CD4-positive, CD25-positive, alpha-beta regulatory T cell (primary cell): ENCODE measurements at regions not wholly inside any gene's neighbourhood (a gene's known extent, or its start where the extent isn't known, plus 50 kb on each side); places are given as distances from the start of the nearest gene placed in this dataset.

Experiments used
- ATAC-seq, 2 donors: fragments of 150-1000 bp; cut with Tn5 transposase; one replicate each; pipeline ENCODE4 v1.10.0; 2021; ENCODE audit warnings: low read depth in 2 of 2, moderate number of reproducible peaks in 2 of 2, moderate library complexity in 1 of 2
- DNase-seq, 3 donors: peaks; one replicate each; pipeline versions ENCODE4 v3.0.0 to v3.0.0-alpha.2; 2012 to 2022; ENCODE audit warnings: mixed read lengths in 1 of 3
- H3K27ac ChIP-seq: one replicate; pipeline ENCODE4 v1.7.0; 2013; ENCODE audit warnings: mild to moderate bottlenecking, low read length; ENCODE audit not compliant: insufficient read depth, poor library complexity, severe bottlenecking
- H3K27me3 ChIP-seq: one replicate; pipeline ENCODE4 v1.7.0; 2013; ENCODE audit warnings: low read length; ENCODE audit not compliant: control insufficient read depth, insufficient read depth
- H3K36me3 ChIP-seq: one replicate; pipeline ENCODE4 v1.7.0; 2013; ENCODE audit warnings: mild to moderate bottlenecking, low read length, moderate library complexity; ENCODE audit not compliant: control insufficient read depth, insufficient read depth
- H3K4me1 ChIP-seq: 2 replicates; pipeline ENCODE4 v1.7.0; 2013; ENCODE audit warnings: mild to moderate bottlenecking, low read length; ENCODE audit not compliant: insufficient read depth, control insufficient read depth, poor library complexity, severe bottlenecking
- H3K4me3 ChIP-seq: one replicate; pipeline ENCODE4 v1.7.0; 2013; ENCODE audit warnings: low read depth, mild to moderate bottlenecking, low read length, moderate library complexity
- H3K9me3 ChIP-seq, 2 experiments: 1 replicate in 1 of 2; 2 replicates in 1 of 2; pipeline ENCODE4 v1.7.0; 2013; ENCODE audit warnings: low read length in 2 of 2, mild to moderate bottlenecking in 1 of 2, moderate library complexity in 1 of 2; ENCODE audit not compliant: control insufficient read depth in 2 of 2
- H3K27ac Mint-ChIP-seq, 3 donors: one replicate each; pipeline ENCODE4 v1.8.0; 2020 to 2022; ENCODE audit warnings: mild to moderate bottlenecking in 3 of 3, mixed read lengths in 3 of 3, moderate library complexity in 2 of 3
- H3K27me3 Mint-ChIP-seq: one replicate; pipeline ENCODE4 v1.8.0; 2022; ENCODE audit warnings: mild to moderate bottlenecking, mixed read lengths
- H3K36me3 Mint-ChIP-seq: one replicate; pipeline ENCODE4 v1.8.0; 2020; ENCODE audit warnings: mixed read lengths
- H3K4me1 Mint-ChIP-seq, 4 donors: one replicate each; pipeline ENCODE4 v1.8.0; 2020 to 2022; ENCODE audit warnings: mixed read lengths in 4 of 4, mild to moderate bottlenecking in 1 of 4
- H3K4me3 Mint-ChIP-seq, 4 donors: one replicate each; pipeline ENCODE4 v1.8.0; 2020 to 2022; ENCODE audit warnings: mild to moderate bottlenecking in 4 of 4, mixed read lengths in 4 of 4, moderate library complexity in 3 of 4
- H3K9me3 Mint-ChIP-seq, 7 donors: one replicate each; pipeline ENCODE4 v1.8.0; 2020 to 2022; ENCODE audit warnings: mixed read lengths in 7 of 7, mild to moderate bottlenecking in 3 of 7, moderate library complexity in 2 of 7

- Mint-ChIP-seq H3K27ac (no peak overlapping the region), H3K9me3 (peaks cover 0 to 2% (median 0%) of the 10 kb centered on the region in 7 donors), H3K36me3 (no peaks in the 10 kb centered on the region), H3K4me3 (no peak overlapping the region), H3K4me1 (no peaks in the 10 kb centered on the region), H3K27me3 (no peaks in the 10 kb centered on the region)
- no peaks in the 10 kb centered on the region for H3K36me3 ChIP-seq
- H3K9me3 ChIP-seq, result no peaks in the 10 kb centered on the region
- H3K27me3 ChIP-seq, result no peaks in the 10 kb centered on the region
- H3K27ac ChIP-seq, result no peak overlapping the region
- DNase-seq (no peak), ATAC-seq (no peak)
- no peak overlapping the region for H3K4me3 ChIP-seq
- no peaks in the 10 kb centered on the region for H3K4me1 ChIP-seq
These were observed 525.5 kb upstream of the AMELY start for GRCh38 chrY:7437086-7437485.

GRCh38 chrY:7433817-7434809 lies 522.6 kb upstream of the AMELY start:
- Histone ChIP-seq H3K27me3 (no peaks in the 10 kb centered on the region), H3K36me3 (no peaks in the 10 kb centered on the region), H3K4me3 (no peak overlapping the region), H3K27ac (no peak overlapping the region), H3K4me1 (no peaks in the 10 kb centered on the region), H3K9me3 (no peaks in the 10 kb centered on the region)
- DNase-seq, result no peak
- Mint-ChIP-seq H3K4me1 (no peaks in the 10 kb centered on the region), H3K9me3 (peaks cover 0 to 2% (median 0%) of the 10 kb centered on the region in 7 donors), H3K4me3 (no peak overlapping the region), H3K27me3 (no peaks in the 10 kb centered on the region), H3K27ac (no peak overlapping the region), H3K36me3 (no peaks in the 10 kb centered on the region)
- no peak for ATAC-seq

- Mint-ChIP-seq H3K27ac (no peak overlapping the region), H3K36me3 (no peaks in the 10 kb centered on the region), H3K4me3 (no peak overlapping the region), H3K27me3 (no peaks in the 10 kb centered on the region), H3K4me1 (no peaks in the 10 kb centered on the region), H3K9me3 (no peaks in the 10 kb centered on the region)
- Histone ChIP-seq H3K27me3 (no peaks in the 10 kb centered on the region), H3K9me3 (no peaks in the 10 kb centered on the region), H3K36me3 (no peaks in the 10 kb centered on the region), H3K4me3 (no peak overlapping the region), H3K4me1 (no peaks in the 10 kb centered on the region), H3K27ac (no peak overlapping the region)
- ATAC-seq (no peak), DNase-seq (no peak)
These were observed 507.6 kb upstream of the AMELY start for GRCh38 chrY:7419165-7419564.

GRCh38 chrY:7417946-7418345 lies 506.4 kb upstream of the AMELY start:
- H3K9me3 ChIP-seq, result no peaks in the 10 kb centered on the region
- H3K4me3 ChIP-seq, result no peak overlapping the region
- H3K4me1 ChIP-seq, result no peaks in the 10 kb centered on the region
- H3K4me3 Mint-ChIP-seq, result no peak overlapping the region
- H3K4me1 Mint-ChIP-seq, result no peaks in the 10 kb centered on the region
- peaks cover 4% of the 10 kb centered on the region for H3K27me3 Mint-ChIP-seq
- DNase-seq (no peak), ATAC-seq (no peak)
- no peaks in the 10 kb centered on the region for H3K36me3 ChIP-seq
- no peak overlapping the region for H3K27ac Mint-ChIP-seq
- no peaks in the 10 kb centered on the region for H3K36me3 Mint-ChIP-seq
- no peaks in the 10 kb centered on the region for H3K27me3 ChIP-seq
- H3K9me3 Mint-ChIP-seq, result no peaks in the 10 kb centered on the region
- H3K27ac ChIP-seq, result no peak overlapping the region

GRCh38 chrY:7416406-7416805 lies 504.9 kb upstream of the AMELY start:
- no peak overlapping the region for H3K27ac Mint-ChIP-seq
- no peaks in the 10 kb centered on the region for H3K9me3 Mint-ChIP-seq
- Histone ChIP-seq H3K27ac (no peak overlapping the region), H3K4me3 (no peak overlapping the region), H3K9me3 (no peaks in the 10 kb centered on the region), H3K36me3 (no peaks in the 10 kb centered on the region), H3K27me3 (no peaks in the 10 kb centered on the region), H3K4me1 (no peaks in the 10 kb centered on the region)
- no peak for ATAC-seq
- DNase-seq, result no peak
- no peaks in the 10 kb centered on the region for H3K36me3 Mint-ChIP-seq
- no peaks in the 10 kb centered on the region for H3K4me1 Mint-ChIP-seq
- no peak overlapping the region for H3K4me3 Mint-ChIP-seq
- peaks cover 4% of the 10 kb centered on the region for H3K27me3 Mint-ChIP-seq

GRCh38 chrY:7415157-7415633 lies 503.6 kb upstream of the AMELY start:
- H3K4me3 Mint-ChIP-seq, result no peak overlapping the region
- DNase-seq, result no peak

GRCh38 chrY:7390056-7390455 lies 478.5 kb upstream of the AMELY start:
- Histone ChIP-seq H3K4me3 (no peak overlapping the region), H3K27me3 (no peaks in the 10 kb centered on the region), H3K36me3 (no peaks in the 10 kb centered on the region), H3K4me1 (no peaks in the 10 kb centered on the region), H3K27ac (no peak overlapping the region), H3K9me3 (peaks cover 5 to 14% of the 10 kb centered on the region in 2 experiments)
- Mint-ChIP-seq H3K9me3 (peaks cover 0 to 23% (median 0%) of the 10 kb centered on the region in 7 donors), H3K27me3 (no peaks in the 10 kb centered on the region), H3K36me3 (no peaks in the 10 kb centered on the region), H3K4me1 (no peaks in the 10 kb centered on the region), H3K4me3 (no peak overlapping the region), H3K27ac (no peak overlapping the region)
- DNase-seq (no peak), ATAC-seq (no peak)

More at GRCh38 chrY:7415157-7415633, 503.6 kb upstream of the AMELY start:
- Mint-ChIP-seq H3K36me3 (no peaks in the 10 kb centered on the region), H3K4me1 (no peaks in the 10 kb centered on the region), H3K27ac (no peak overlapping the region), H3K9me3 (peaks cover 0 to 3% (median 0%) of the 10 kb centered on the region in 7 donors), H3K27me3 (peaks cover 4% of the 10 kb centered on the region)
- no peak for ATAC-seq
- Histone ChIP-seq H3K27ac (no peak overlapping the region), H3K27me3 (no peaks in the 10 kb centered on the region), H3K9me3 (no peaks in the 10 kb centered on the region), H3K36me3 (no peaks in the 10 kb centered on the region), H3K4me1 (no peaks in the 10 kb centered on the region), H3K4me3 (no peak overlapping the region)

GRCh38 chrY:7382988-7383387 lies 471.4 kb upstream of the AMELY start:
- H3K27ac Mint-ChIP-seq, result peak overlapping the region in 1 of 3 donors; percentile 84
- no peak overlapping the region for H3K4me3 ChIP-seq
- ATAC-seq (no peak), DNase-seq (no peak)
- peaks cover 4% of the 10 kb centered on the region for H3K36me3 ChIP-seq
- H3K9me3 ChIP-seq, result no peaks in the 10 kb centered on the region
- no peaks in the 10 kb centered on the region for H3K36me3 Mint-ChIP-seq
- no peaks in the 10 kb centered on the region for H3K27me3 ChIP-seq
- H3K4me1 Mint-ChIP-seq, result peaks cover 0 to 6% (median 2%) of the 10 kb centered on the region in 4 donors
- no peak overlapping the region for H3K27ac ChIP-seq
- H3K4me3 Mint-ChIP-seq, result peak overlapping the region in 1 of 4 donors; percentile 21
- no peaks in the 10 kb centered on the region for H3K9me3 Mint-ChIP-seq
- no peaks in the 10 kb centered on the region for H3K27me3 Mint-ChIP-seq
- no peaks in the 10 kb centered on the region for H3K4me1 ChIP-seq
